H9 (cell line): ENCODE measurements at regions not wholly inside any gene's neighbourhood (a gene's known extent, or its start where the extent isn't known, plus 50 kb on each side); places are given as distances from the start of the nearest gene placed in this dataset.

ENCODE experiments used
- DNase-seq: peaks from one replicate; pipeline ENCODE4 v3.0.0-alpha.2; 2017
- H2AFZ ChIP-seq: one replicate; pipeline ENCODE4 v1.6.1; 2013; ENCODE audit warnings: mild to moderate bottlenecking, low read length, control low read depth, moderate library complexity
- H2AK5ac ChIP-seq: 2 replicates; pipeline ENCODE4 v1.6.1; 2013; ENCODE audit warnings: low read length, control low read depth, mixed read lengths; ENCODE audit not compliant: insufficient read length
- H2BK120ac ChIP-seq: one replicate; pipeline ENCODE4 v1.6.1; 2013; ENCODE audit warnings: low read depth, mild to moderate bottlenecking, low read length, control low read depth, inconsistent platforms; ENCODE audit not compliant: poor library complexity, severe bottlenecking
- H2BK12ac ChIP-seq: 2 replicates; pipeline ENCODE4 v1.6.1; 2013; ENCODE audit warnings: low read length, control low read depth, mixed read lengths, low read depth; ENCODE audit not compliant: insufficient read length
- H2BK15ac ChIP-seq: 2 replicates; pipeline ENCODE4 v1.6.1; 2013; ENCODE audit warnings: low read depth, low read length, control low read depth
- H2BK20ac ChIP-seq: one replicate; pipeline ENCODE4 v1.6.1; 2013; ENCODE audit warnings: low read depth, mild to moderate bottlenecking, low read length, control low read depth, inconsistent platforms; ENCODE audit not compliant: poor library complexity, severe bottlenecking
- H2BK5ac ChIP-seq: 2 replicates; pipeline ENCODE4 v1.6.1; 2013; ENCODE audit warnings: low read length, control low read depth, mixed read lengths; ENCODE audit not compliant: insufficient read length
- H3K14ac ChIP-seq: 2 replicates; pipeline ENCODE4 v1.6.1; 2013; ENCODE audit warnings: low read length, control low read depth; ENCODE audit not compliant: insufficient read depth
- H3K18ac ChIP-seq: 2 replicates; pipeline ENCODE4 v1.6.1; 2013; ENCODE audit warnings: low read depth, mild to moderate bottlenecking, mixed read lengths, low read length, control low read depth; ENCODE audit not compliant: insufficient read length
- H3K23ac ChIP-seq: 2 replicates; pipeline ENCODE4 v1.6.1; 2013; ENCODE audit warnings: low read length, control low read depth, mixed read lengths, low read depth; ENCODE audit not compliant: insufficient read length
- H3K23me2 ChIP-seq: 2 replicates; pipeline ENCODE4 v1.6.1; 2013; ENCODE audit warnings: low read depth, mild to moderate bottlenecking, mixed read lengths, low read length, control low read depth; ENCODE audit not compliant: insufficient read length, poor library complexity, severe bottlenecking
- H3K27ac ChIP-seq: 2 replicates; pipeline ENCODE4 v1.5.1; 2013; ENCODE audit warnings: low read length, control low read depth, mixed read lengths, low read depth; ENCODE audit not compliant: insufficient read length
- H3K27me3 ChIP-seq: 2 replicates; pipeline ENCODE4 v1.6.1; 2013; ENCODE audit warnings: low read length, control low read depth, inconsistent platforms; ENCODE audit not compliant: insufficient read depth
- H3K4ac ChIP-seq: 2 replicates; pipeline ENCODE4 v1.6.1; 2013; ENCODE audit warnings: low read depth, mild to moderate bottlenecking, control low read depth, inconsistent platforms, low read length, moderate library complexity
- H3K4me1 ChIP-seq: 2 replicates; pipeline ENCODE4 v1.6.1; 2013; ENCODE audit warnings: low read length, control low read depth, inconsistent platforms; ENCODE audit not compliant: insufficient read depth
- H3K4me2 ChIP-seq: 2 replicates; pipeline ENCODE4 v1.6.1; 2013; ENCODE audit warnings: low read length, control low read depth, mixed read lengths; ENCODE audit not compliant: insufficient read length, insufficient read depth
- H3K56ac ChIP-seq: 2 replicates; pipeline ENCODE4 v1.6.1; 2013; ENCODE audit warnings: low read depth, mild to moderate bottlenecking, mixed read lengths, low read length, control low read depth; ENCODE audit not compliant: insufficient read length
- H3K79me1 ChIP-seq: 2 replicates; pipeline ENCODE4 v1.6.1; 2013; ENCODE audit warnings: low read depth, mild to moderate bottlenecking, moderate library complexity, low read length, control low read depth, inconsistent platforms; ENCODE audit not compliant: insufficient read depth, poor library complexity, severe bottlenecking
- H3K79me2 ChIP-seq: 2 replicates; pipeline ENCODE4 v1.6.1; 2013; ENCODE audit warnings: low read length, control low read depth, inconsistent platforms; ENCODE audit not compliant: insufficient read depth
- H3K9ac ChIP-seq: 2 replicates; pipeline ENCODE4 v1.6.1; 2013; ENCODE audit warnings: low read length, control low read depth, mixed read lengths; ENCODE audit not compliant: insufficient read length; ENCODE audit errors: extremely low read depth
- H3K9me3 ChIP-seq: one replicate; pipeline ENCODE4 v1.6.1; 2013; ENCODE audit warnings: low read depth, low read length, inconsistent platforms; ENCODE audit not compliant: control insufficient read depth
- H3T11ph ChIP-seq: one replicate; pipeline ENCODE4 v1.6.1; 2013; ENCODE audit warnings: mild to moderate bottlenecking, low read length, control low read depth, inconsistent platforms
- H4K20me1 ChIP-seq: one replicate; pipeline ENCODE4 v1.6.1; 2013; ENCODE audit not compliant: control insufficient read depth, insufficient read length, insufficient read depth
- H4K5ac ChIP-seq: 2 replicates; pipeline ENCODE4 v1.6.1; 2013; ENCODE audit warnings: low read depth, mild to moderate bottlenecking, mixed read lengths, low read length, control low read depth; ENCODE audit not compliant: insufficient read length
- H4K8ac ChIP-seq: replicated peaks from 2 replicates; pipeline ENCODE4 v1.6.1; 2013; ENCODE audit warnings: low read length, control low read depth, mixed read lengths, low read depth; ENCODE audit not compliant: insufficient read length
- H4K91ac ChIP-seq: 2 replicates; pipeline ENCODE4 v1.6.1; 2013; ENCODE audit warnings: low read depth, mild to moderate bottlenecking, moderate library complexity, mixed read lengths, low read length, control low read depth; ENCODE audit not compliant: insufficient read length
- H3K27ac Mint-ChIP-seq, 3 experiments: 2 replicates in 2 of 3; 3 replicates in 1 of 3; pipeline ENCODE4 v1.8.0; 2020 to 2021; ENCODE audit warnings: mixed read lengths in 3 of 3, mild to moderate bottlenecking in 1 of 3, moderate library complexity in 1 of 3
- H3K27me3 Mint-ChIP-seq: 2 replicates; pipeline ENCODE4 v1.8.0; 2021; ENCODE audit warnings: low read depth, mild to moderate bottlenecking, moderate library complexity, mixed read lengths
- H3K36me3 Mint-ChIP-seq, 3 experiments: 2 replicates in 2 of 3; 3 replicates in 1 of 3; pipeline ENCODE4 v1.8.0; 2020 to 2021; ENCODE audit warnings: low read depth in 3 of 3, mixed read lengths in 3 of 3; ENCODE audit not compliant: insufficient read depth in 1 of 3
- H3K4me1 Mint-ChIP-seq, 2 experiments: 2 replicates each; pipeline ENCODE4 v1.8.0; 2020; ENCODE audit warnings: mixed read lengths in 2 of 2
- H3K4me3 Mint-ChIP-seq, 2 experiments: 2 replicates in 1 of 2; 3 replicates in 1 of 2; pipeline ENCODE4 v1.8.0; 2020 to 2021; ENCODE audit warnings: mild to moderate bottlenecking in 2 of 2, mixed read lengths in 2 of 2, moderate library complexity in 1 of 2
- H3K9me3 Mint-ChIP-seq, 2 experiments: 2 replicates in 1 of 2; 3 replicates in 1 of 2; pipeline ENCODE4 v1.8.0; 2020; ENCODE audit warnings: mild to moderate bottlenecking in 2 of 2, mixed read lengths in 2 of 2, moderate library complexity in 1 of 2
- WGBS: extraction: QIAGEN DNeasy Blood & Tissue Kit; methylation state at CpG from one replicate; pipeline ENCODE4 v1.1.7; 2013; ENCODE audit warnings: missing lambda C conversion rate, low lambda C conversion rate, mixed read lengths; ENCODE audit not compliant: insufficient read length; ENCODE audit errors: extremely low coverage; 5-methylcytosine and 5-hydroxymethylcytosine counted together
- TF ChIP-seq, protein P1 (sequence below): fragments of 200-600 bp; sonication (generic); conservative IDR thresholded peaks from 3 replicates; pipeline ENCODE4 v1.8.0; 2021; ENCODE audit warnings: antibody characterized with exemption, mild to moderate bottlenecking

DNA sequence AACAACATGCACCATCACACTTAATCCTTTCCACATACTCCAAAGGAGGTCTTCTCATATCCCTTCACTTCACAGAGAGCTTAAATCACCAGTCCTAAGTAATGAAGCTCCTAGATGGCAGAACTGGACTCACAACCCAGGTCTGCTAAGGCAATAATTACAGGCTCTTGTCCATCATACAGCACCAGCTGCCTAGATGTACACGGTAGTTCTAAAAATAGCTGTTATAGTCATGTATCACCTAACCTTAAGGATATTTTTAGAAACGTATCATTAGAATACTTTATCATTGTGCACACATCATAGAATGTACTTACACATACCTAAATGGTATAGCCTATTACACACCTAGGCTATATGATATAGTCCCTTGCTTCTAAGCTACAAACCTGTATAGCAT lies 644.6 kb upstream of the RGMB start:
- Histone ChIP-seq H3T11ph (no peak overlapping the region), H3K9ac (no peak overlapping the region), H3K14ac (no peak overlapping the region), H2AFZ (no peak overlapping the region), H2BK5ac (no peak overlapping the region), H2BK20ac (no peak overlapping the region), H3K23ac (no peak overlapping the region), H3K4me1 (no peaks in the 10 kb centered on the region), H3K27me3 (no peaks in the 10 kb centered on the region), H2BK15ac (no peak overlapping the region), H4K5ac (no peak overlapping the region), H3K27ac (no peak overlapping the region), H3K56ac (no peak overlapping the region), H2BK12ac (no peak overlapping the region), H3K4ac (no peak overlapping the region), H3K18ac (no peak overlapping the region), H3K79me2 (no peaks in the 10 kb centered on the region), H2BK120ac (no peak overlapping the region), H4K20me1 (no peaks in the 10 kb centered on the region), H3K9me3 (no peaks in the 10 kb centered on the region), H4K8ac (no peak overlapping the region), H3K4me2 (no peak overlapping the region), H3K23me2 (no peaks in the 10 kb centered on the region), H3K79me1 (no peaks in the 10 kb centered on the region), H4K91ac (no peak overlapping the region), H2AK5ac (no peak overlapping the region)
- DNase-seq: no peak
- Mint-ChIP-seq H3K27me3 (no peaks in the 10 kb centered on the region), H3K9me3 (peaks cover 0 to 7% of the 10 kb centered on the region in 2 experiments; a peak in 2 of 5 replicates), H3K27ac (no peak overlapping the region), H3K4me3 (no peak overlapping the region), H3K36me3 (no peaks in the 10 kb centered on the region), H3K4me1 (no peaks in the 10 kb centered on the region)
- WGBS: no CpG with 5 or more reads among the region's 2 CpGs
- TF ChIP-seq, protein P1, sequence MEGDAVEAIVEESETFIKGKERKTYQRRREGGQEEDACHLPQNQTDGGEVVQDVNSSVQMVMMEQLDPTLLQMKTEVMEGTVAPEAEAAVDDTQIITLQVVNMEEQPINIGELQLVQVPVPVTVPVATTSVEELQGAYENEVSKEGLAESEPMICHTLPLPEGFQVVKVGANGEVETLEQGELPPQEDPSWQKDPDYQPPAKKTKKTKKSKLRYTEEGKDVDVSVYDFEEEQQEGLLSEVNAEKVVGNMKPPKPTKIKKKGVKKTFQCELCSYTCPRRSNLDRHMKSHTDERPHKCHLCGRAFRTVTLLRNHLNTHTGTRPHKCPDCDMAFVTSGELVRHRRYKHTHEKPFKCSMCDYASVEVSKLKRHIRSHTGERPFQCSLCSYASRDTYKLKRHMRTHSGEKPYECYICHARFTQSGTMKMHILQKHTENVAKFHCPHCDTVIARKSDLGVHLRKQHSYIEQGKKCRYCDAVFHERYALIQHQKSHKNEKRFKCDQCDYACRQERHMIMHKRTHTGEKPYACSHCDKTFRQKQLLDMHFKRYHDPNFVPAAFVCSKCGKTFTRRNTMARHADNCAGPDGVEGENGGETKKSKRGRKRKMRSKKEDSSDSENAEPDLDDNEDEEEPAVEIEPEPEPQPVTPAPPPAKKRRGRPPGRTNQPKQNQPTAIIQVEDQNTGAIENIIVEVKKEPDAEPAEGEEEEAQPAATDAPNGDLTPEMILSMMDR: no peak
